IPS-20b (cell line): ENCODE measurements at regions not wholly inside any gene's neighbourhood (a gene's known extent, or its start where the extent isn't known, plus 50 kb on each side); places are given as distances from the start of the nearest gene placed in this dataset.

Source experiments
- H3K27ac ChIP-seq: one replicate; pipeline ENCODE4 v1.5.1; 2013; ENCODE audit warnings: low read length
- H3K27me3 ChIP-seq: 2 replicates; pipeline ENCODE4 v1.6.1; 2013; ENCODE audit warnings: mild to moderate bottlenecking, low read length, inconsistent platforms; ENCODE audit not compliant: insufficient read depth
- H3K36me3 ChIP-seq: 2 replicates; pipeline ENCODE4 v1.6.1; 2013; ENCODE audit warnings: low read depth, mild to moderate bottlenecking, inconsistent platforms, low read length, moderate library complexity; ENCODE audit not compliant: insufficient read depth
- H3K4me1 ChIP-seq: 2 replicates; pipeline ENCODE4 v1.6.1; 2013; ENCODE audit warnings: mild to moderate bottlenecking, control low read depth, inconsistent platforms, low read length, moderate library complexity; ENCODE audit not compliant: insufficient read depth
- H3K4me3 ChIP-seq: 2 replicates; pipeline ENCODE4 v1.5.1; 2013; ENCODE audit warnings: mild to moderate bottlenecking, low read length, inconsistent platforms
- H3K9ac ChIP-seq: 2 replicates; pipeline ENCODE4 v1.6.1; 2013; ENCODE audit warnings: low read depth, mild to moderate bottlenecking, inconsistent platforms, low read length, moderate library complexity
- H3K9me3 ChIP-seq: 2 replicates; pipeline ENCODE4 v1.6.1; 2013; ENCODE audit warnings: mild to moderate bottlenecking, low read depth, low read length, inconsistent platforms; ENCODE audit not compliant: insufficient read depth

DNA sequence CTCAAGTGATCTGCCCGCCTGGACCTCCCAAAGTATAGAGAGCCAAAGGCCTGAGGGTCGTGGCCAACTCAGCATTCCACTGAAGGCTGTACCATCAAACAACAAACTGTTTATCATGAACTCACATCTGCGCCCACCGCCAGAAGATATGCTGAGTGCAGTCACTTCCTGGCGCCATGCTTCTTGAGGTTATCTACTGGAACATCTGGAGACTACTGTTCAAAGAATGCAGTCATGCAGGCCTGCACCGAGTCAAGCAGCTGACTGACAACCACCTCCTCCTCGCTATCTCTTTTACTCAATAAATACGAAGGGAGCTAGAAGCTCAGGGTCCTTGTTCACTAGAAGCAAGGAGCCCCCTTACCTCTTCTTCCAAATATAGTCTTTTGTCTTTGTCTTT lies 473.9 kb upstream of the EEF2KMT start:
- no peak overlapping the region for H3K27ac ChIP-seq
- H3K4me3 ChIP-seq = no peak overlapping the region
- no peaks in the 10 kb centered on the region for H3K36me3 ChIP-seq
- no peaks in the 10 kb centered on the region for H3K4me1 ChIP-seq
- H3K27me3 ChIP-seq = no peaks in the 10 kb centered on the region
- no peaks in the 10 kb centered on the region for H3K9me3 ChIP-seq
- no peak overlapping the region for H3K9ac ChIP-seq

DNA sequence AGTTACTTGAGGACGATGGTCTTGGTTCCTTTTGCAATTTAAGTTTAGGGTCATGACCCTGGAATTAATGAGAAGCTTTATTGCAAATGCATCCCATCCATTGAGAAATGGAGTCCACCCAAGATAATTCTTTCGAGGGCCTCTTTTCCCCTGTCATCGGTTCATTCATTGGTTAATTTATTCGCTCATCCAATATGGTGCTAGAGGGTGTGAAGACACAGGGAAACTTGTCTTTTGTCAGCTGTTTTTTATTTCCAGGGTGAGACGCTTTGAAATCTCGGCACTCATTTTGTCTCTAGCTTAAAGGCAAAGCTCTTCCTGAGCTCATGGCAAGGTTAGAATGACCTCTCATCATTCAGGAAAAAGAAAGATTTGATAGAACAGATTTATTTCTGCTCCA lies 464.2 kb upstream of the EEF2KMT start:
- Histone ChIP-seq H3K27ac (no peak overlapping the region), H3K9me3 (no peaks in the 10 kb centered on the region), H3K4me3 (no peak overlapping the region), H3K36me3 (no peaks in the 10 kb centered on the region), H3K27me3 (no peaks in the 10 kb centered on the region), H3K9ac (no peak overlapping the region), H3K4me1 (no peaks in the 10 kb centered on the region)

DNA sequence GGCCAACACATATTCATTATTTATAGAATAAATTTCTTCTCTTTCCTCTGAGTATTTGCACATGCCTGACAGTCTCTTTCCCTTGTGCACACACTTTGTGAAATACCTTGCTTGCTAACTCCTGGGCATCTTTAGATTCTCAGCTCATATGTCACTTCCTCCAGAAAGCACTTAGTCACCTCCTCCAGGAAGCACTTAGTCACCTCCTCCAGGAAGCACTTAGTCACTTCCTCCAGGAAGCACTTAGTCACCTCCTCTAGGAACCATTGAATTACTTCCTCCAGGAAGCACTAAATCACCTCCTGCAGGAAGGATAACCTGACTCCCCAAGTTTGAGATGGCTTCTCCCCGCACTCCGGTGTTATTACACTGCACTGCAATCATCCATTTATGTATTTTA lies 462.5 kb upstream of the EEF2KMT start:
- no peak overlapping the region for H3K9ac ChIP-seq
- H3K4me1 ChIP-seq = no peaks in the 10 kb centered on the region
- H3K27me3 ChIP-seq = no peaks in the 10 kb centered on the region
- no peaks in the 10 kb centered on the region for H3K9me3 ChIP-seq
- no peaks in the 10 kb centered on the region for H3K36me3 ChIP-seq
- no peak overlapping the region for H3K27ac ChIP-seq
- H3K4me3 ChIP-seq = no peak overlapping the region

DNA sequence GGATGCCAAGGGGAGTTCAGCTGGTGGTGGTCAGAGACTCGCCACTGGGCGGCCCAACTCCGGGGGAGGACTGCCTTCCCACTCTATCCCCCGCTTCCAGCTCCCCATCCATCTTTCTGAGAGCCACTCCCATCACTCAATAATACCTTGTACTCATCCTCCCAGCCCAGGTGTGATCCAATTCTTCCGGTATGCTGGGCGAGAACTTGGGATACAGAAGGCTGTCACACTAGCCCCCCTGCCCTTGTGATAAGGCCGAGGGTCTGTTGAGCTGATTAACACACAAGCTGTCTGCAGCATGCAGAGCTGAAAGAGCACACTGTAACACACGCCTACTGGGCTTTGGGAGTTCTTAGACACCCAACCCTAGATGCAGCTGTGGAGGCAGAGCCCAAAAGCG lies 460.4 kb upstream of the EEF2KMT start:
- Histone ChIP-seq H3K9me3 (no peaks in the 10 kb centered on the region), H3K9ac (no peak overlapping the region), H3K27me3 (no peaks in the 10 kb centered on the region), H3K4me1 (no peaks in the 10 kb centered on the region), H3K4me3 (no peak overlapping the region), H3K27ac (no peak overlapping the region), H3K36me3 (no peaks in the 10 kb centered on the region)

DNA sequence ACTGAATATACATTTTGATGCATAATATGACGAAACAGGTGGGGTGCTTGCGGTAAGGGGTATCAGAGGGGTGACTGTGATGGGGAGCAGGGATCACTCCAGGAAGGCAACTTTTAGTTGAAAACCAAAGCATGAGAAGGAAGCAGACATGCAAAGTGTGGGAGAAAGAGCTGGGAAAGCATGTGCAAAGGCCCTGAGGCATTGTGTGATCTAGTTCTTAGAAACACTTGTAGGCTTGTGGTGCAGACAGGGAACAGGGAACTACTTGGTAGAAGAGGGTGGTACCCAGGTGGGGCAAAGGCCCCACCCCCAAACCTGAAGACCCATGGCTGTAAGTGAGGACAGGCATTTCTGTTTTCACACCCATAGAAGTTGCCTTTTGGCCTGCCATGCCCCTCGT lies 459.9 kb upstream of the EEF2KMT start:
- no peak overlapping the region for H3K9ac ChIP-seq
- no peaks in the 10 kb centered on the region for H3K27me3 ChIP-seq
- no peak overlapping the region for H3K27ac ChIP-seq
- no peaks in the 10 kb centered on the region for H3K4me1 ChIP-seq
- no peaks in the 10 kb centered on the region for H3K36me3 ChIP-seq
- H3K4me3 ChIP-seq = no peak overlapping the region
- H3K9me3 ChIP-seq = no peaks in the 10 kb centered on the region

DNA sequence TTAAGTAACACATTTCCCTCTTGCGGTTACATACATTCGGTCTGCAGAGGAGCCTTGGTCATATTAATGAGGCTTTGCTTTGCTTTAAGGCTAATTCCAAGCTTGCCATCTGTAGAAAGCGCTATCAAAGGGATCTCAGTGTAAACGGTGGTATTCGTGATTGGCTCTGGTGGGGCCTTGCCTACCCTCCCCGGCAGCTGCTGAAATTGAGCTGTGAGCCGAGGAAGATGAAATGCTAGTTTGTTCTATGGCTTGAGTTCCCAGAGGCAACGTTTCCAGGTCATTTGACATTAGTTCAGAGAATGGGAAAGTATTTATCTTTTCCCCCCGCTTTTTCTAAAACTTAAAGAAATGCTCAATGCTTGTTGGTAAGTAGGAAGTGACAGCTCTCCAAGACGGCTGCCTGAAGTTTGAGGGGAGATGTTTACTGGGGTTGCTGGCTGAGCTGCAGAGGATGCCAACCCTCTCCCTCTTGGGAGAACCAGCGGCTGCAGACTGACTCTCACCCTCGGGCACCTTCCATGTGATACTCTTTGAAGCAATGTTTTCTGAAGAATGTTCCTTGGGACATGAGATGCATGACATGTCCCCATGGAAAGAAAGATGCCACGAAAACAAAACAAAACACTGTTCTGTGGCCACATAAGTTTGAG lies 458.7 kb upstream of the EEF2KMT start:
- H3K4me3 ChIP-seq = no peak overlapping the region
- H3K27me3 ChIP-seq = no peaks in the 10 kb centered on the region
- H3K36me3 ChIP-seq = no peaks in the 10 kb centered on the region
- H3K4me1 ChIP-seq = no peaks in the 10 kb centered on the region
- H3K9me3 ChIP-seq = no peaks in the 10 kb centered on the region
- H3K9ac ChIP-seq = no peak overlapping the region
- no peak overlapping the region for H3K27ac ChIP-seq

DNA sequence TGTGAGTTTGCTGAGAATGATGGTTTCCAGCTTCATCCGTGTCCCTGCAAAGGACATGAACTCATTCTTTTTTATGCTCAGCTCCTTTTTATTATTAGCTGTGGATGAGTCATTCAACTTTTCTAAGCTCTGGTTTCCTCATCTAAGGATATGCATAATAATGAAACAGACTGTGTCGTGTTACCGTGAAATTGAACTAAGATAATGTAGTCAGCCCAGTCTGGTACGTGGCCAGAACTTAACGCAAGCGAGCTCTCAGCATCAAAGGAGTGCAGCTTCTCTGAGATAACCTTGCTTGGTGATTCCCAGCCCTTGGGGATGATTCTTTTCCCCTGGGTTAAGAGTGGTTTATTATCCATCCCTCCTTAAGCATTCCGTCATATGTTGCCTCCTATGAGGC lies 454.3 kb upstream of the EEF2KMT start:
- Histone ChIP-seq H3K36me3 (no peaks in the 10 kb centered on the region), H3K9ac (no peak overlapping the region), H3K4me1 (no peaks in the 10 kb centered on the region), H3K4me3 (no peak overlapping the region), H3K27ac (no peak overlapping the region), H3K9me3 (no peaks in the 10 kb centered on the region), H3K27me3 (no peaks in the 10 kb centered on the region)

DNA sequence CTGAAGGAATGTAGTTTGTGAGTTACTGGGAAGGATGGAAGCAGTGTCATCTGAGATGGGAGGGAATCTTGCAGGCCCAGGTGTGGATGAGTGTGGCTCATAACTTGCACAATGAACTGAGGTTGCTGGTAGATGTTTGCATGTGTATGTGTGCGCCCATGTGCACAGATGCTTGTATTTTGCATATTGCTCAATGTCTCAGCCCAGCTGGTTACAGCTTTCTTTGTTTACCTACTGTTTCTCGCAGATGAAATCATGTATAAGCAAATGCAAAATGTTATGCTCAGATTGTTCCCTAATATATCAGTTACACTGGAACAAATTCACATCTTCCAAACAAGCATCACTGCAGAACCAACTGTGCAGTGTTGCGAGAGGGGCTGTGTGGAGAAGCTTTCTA lies 452.2 kb upstream of the EEF2KMT start:
- Histone ChIP-seq H3K27me3 (no peaks in the 10 kb centered on the region), H3K4me1 (no peaks in the 10 kb centered on the region), H3K9me3 (no peaks in the 10 kb centered on the region), H3K27ac (no peak overlapping the region), H3K9ac (no peak overlapping the region), H3K36me3 (no peaks in the 10 kb centered on the region), H3K4me3 (no peak overlapping the region)

DNA sequence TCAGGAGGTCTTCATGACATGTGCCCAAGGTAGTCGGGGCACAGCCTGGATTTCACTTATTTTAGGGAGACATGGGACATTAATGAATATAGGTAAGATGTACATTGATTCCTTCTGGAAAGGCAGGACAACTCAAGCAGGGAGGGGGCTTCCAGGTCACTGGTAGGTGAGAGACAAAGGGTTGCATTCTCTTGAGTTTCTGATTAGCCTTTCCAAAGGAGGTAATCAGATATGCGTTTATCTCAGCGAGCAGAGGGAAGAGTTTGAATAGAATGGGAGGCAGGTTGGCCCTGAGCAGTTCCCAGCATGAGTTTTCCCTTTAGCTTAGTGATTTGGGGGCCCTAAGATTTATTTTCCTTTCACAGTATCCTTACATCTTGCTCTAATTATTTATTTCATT lies 443.8 kb upstream of the EEF2KMT start:
- Histone ChIP-seq H3K27ac (no peak overlapping the region), H3K4me3 (no peak overlapping the region), H3K9me3 (no peaks in the 10 kb centered on the region), H3K27me3 (no peaks in the 10 kb centered on the region), H3K4me1 (peaks cover 8% of the 10 kb centered on the region; the same call in 1 of the 2 replicates), H3K9ac (no peak overlapping the region), H3K36me3 (no peaks in the 10 kb centered on the region)

DNA sequence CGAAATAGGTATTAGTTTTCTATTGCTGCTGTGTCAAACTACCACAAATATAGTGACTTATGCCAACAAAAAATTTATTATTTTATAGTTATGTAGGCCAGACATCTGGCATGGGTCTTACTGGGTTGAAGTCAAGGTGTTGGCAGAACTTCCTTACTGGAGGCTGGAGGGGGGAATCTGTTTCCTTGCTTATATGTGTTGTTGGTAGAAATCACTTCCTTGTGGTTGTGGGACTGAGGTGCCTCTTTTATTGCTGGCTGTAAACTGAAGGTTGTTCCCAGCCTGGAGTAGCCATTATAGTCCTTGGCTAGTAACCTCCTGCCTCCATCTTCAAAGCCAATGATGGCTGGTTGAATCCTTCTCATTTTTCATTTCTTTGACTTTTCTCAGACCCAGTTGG lies 439.8 kb upstream of the EEF2KMT start:
- Histone ChIP-seq H3K9ac (no peak overlapping the region), H3K4me3 (no peak overlapping the region), H3K4me1 (peaks cover 8% of the 10 kb centered on the region; the same call in 1 of the 2 replicates), H3K27ac (no peak overlapping the region), H3K36me3 (no peaks in the 10 kb centered on the region), H3K9me3 (peaks cover 7% of the 10 kb centered on the region; the same call in 1 of the 2 replicates), H3K27me3 (no peaks in the 10 kb centered on the region)

DNA sequence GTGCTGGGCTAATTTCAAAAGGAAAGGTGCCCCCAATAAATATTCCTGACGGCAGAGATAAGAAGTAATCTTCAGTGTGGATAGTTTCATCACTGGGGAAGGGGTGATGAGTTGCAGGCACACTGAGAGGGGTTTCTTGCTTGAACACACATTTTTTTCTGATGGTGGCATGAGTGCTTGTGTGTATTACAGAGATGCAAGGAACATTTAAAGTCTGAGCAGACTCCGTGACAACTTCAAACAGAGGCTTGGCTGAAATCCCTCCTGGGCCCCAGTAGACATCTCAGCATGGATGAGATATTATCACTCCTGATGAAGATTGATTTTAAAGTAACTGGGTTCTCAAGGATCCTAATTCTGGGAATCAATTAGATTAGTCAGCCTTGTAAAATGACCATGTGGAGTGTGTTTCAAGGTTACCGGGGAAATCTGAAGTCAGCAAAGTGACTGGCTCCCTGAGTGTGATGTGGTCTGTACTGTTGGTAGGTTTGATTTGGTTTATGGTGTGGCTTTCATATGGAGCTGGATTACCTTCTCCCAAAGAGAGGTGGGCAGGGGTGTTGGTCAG lies 435.8 kb upstream of the EEF2KMT start:
- H3K9ac ChIP-seq = no peak overlapping the region
- no peaks in the 10 kb centered on the region for H3K4me1 ChIP-seq
- H3K36me3 ChIP-seq = no peaks in the 10 kb centered on the region
- no peak overlapping the region for H3K4me3 ChIP-seq
- H3K9me3 ChIP-seq = peaks cover 7% of the 10 kb centered on the region; the same call in 1 of the 2 replicates
- H3K27ac ChIP-seq = no peak overlapping the region
- no peaks in the 10 kb centered on the region for H3K27me3 ChIP-seq

DNA sequence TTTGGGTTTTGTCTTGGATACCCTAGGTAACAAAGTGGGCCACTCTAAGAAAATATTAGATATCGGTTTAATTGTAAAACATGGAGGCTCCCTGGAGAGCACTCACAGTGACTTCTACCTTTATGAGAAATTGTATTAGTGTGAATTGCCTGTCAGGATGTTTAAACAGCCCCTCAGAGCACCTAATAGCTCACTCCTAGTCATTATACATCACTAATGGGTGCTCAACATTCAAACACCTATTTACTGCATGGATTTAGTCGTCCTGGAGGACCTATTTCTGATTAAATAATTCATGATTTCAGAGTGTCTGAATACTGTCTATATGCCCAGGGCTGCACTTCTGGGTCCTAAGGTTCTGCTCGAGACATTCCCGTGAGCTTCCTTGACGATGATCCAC lies 430.2 kb upstream of the EEF2KMT start:
- H3K27me3 ChIP-seq = no peaks in the 10 kb centered on the region
- no peaks in the 10 kb centered on the region for H3K4me1 ChIP-seq
- H3K27ac ChIP-seq = no peak overlapping the region
- H3K9ac ChIP-seq = no peak overlapping the region
- H3K4me3 ChIP-seq = no peak overlapping the region
- H3K9me3 ChIP-seq = no peaks in the 10 kb centered on the region
- no peaks in the 10 kb centered on the region for H3K36me3 ChIP-seq
